GM19240 (cell line): ENCODE measurements at regions not wholly inside any gene's neighbourhood (a gene's known extent, or its start where the extent isn't known, plus 50 kb on each side); places are given as distances from the start of the nearest gene placed in this dataset.
A peak's percentile ranks its signal among the peaks of the same experiment; 100 is the strongest.
"Not testable (repeated sequence)": the region's sequence is repeated elsewhere in the genome, so short reads cannot be mapped to it uniquely, and the experiment has no call there.

ENCODE experiments used
- DNase-seq: peaks from one replicate; pipeline ENCODE4 v3.0.0; 2011; ENCODE audit warnings: low spot score; ENCODE audit not compliant: insufficient read length

GRCh38 chr5:112472614-112473013, 53.5 kb upstream of the EPB41L4A start:
- DNase-seq: no peak

DNA sequence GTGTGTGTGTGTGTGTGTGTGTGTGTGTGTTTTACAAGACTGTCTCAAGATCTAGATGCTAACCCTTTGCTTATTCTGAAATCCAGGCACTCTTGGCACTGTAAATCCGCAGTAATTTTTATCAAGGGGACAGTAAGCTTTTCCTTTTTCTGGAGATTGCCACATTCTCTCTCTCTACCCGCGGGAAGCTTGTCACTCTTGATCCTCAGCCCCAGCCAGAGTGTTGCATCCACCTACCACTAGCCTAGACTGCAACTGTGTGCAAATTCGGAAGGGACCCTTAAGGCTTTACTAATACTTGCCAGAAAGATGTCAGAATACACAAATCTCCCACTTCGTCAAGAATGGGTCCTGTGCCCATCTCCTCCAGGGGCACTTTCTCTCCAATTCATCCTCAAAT, 54.9 kb upstream of the EPB41L4A start:
- no peak for DNase-seq

DNA sequence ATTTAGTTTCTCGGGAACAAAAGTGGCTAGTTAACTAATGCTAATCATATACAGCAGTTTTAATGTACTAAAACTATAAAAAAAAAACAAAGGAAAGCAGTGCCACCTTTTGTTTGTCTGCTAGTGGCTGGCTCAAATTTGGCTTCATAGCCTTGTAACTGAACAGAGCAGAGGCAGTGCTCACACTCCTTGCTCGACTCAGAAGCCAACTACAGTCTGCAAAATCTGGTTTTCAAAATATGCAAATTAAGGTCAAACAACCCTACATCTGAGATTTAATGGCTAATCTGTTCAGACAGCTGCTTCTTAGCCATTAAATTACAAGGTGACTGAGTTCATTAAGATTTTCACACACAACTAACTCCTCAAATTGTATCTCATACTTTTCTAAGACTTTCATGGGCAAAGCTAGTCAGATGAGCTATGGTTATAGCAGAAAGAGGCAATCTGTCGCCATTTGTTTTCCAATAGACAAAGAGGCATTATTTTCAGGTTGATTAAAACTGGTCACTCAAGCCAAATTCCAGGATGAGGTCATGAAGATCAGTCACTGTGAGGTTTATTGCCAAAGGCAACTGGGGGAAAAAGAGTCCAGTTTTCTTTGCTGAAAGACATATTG, 56.8 kb upstream of the EPB41L4A start:
- DNase-seq: no peak

DNA sequence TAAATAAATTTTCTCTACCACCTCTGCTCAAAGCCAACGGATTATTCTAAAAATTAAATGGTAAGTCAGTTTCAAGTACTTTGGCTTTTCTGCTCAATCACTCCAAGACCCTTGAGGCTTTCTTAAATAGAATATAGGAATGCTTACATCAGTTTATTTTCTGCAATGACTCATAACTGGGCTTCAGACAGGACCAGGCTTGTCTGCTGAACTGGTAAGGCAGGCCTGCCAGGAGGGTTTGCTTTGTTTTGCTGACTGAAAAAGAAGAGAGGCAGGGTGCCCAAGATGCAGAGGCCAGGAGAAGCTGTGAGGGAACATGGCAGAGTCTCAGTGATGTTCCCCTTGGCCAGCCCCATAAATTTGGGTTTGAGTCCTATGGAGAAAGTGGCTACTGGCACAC, 60.3 kb upstream of the EPB41L4A start:
- DNase-seq: no peak

- DNase-seq: no peak
Measured at GRCh38 chr5:112480501-112480900, 61.4 kb upstream of the EPB41L4A start.

DNA sequence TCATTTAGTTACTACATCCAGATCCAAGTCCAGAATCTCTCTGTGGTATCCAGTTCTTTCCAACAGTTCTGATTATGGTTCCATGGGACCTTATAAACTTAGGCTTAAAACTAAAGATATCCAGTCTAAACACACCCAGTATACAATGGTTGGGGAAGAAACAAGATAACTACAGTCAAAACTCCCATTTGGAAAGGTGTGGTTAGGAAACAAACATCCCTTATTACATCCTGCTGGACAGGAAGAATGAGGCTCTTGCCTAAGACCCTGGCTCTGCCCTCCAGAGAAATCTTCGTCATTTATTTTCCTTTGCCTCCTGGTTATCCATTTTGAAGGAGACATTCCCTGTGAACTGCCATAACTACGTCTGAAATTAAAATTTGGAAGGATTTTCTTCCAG, 64.6 kb upstream of the EPB41L4A start:
- DNase-seq: no peak

- DNase-seq: no peak
Measured at GRCh38 chr5:112485934-112486355, 66.9 kb upstream of the EPB41L4A start.

DNA sequence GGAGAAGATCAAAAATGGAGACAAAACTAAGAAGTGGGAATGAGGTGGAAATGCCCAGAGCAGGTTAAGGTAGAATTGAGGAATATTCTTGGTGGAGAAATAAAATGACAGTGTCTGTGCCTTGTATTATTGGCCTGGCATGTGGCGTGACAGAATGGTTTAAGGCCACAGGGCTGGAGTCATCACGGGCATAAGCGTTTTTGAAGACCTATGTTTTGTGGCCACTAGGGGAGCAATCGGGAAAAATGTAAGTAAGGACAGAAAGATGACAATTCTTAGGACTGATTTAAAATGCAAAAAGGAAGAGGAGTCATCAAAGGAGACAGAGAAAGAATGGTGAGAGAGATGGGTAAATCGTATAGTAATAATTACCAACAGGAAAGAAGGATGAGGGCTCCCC, 72.2 kb upstream of the EPB41L4A start:
- DNase-seq: no peak

DNA sequence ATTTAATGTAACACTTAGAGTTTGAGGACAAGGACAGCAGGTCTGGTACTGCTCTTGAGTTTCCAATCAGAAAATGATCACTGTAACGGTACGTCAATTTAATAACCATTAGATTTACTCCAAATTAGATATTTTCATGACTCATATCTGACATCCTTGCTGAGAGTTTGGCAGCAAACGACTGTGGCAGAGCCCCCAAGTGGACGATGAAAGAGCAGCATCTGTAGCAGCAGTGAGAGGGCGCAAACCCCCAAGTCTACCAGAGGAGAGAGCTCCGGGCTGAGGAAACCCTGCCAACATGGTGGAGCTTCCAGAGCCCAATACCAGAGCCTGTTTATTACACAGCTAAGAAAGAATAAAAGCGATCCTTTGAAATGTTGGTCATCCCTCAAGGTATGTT, 73.2 kb upstream of the EPB41L4A start:
- peak; percentile 58 for DNase-seq

DNA sequence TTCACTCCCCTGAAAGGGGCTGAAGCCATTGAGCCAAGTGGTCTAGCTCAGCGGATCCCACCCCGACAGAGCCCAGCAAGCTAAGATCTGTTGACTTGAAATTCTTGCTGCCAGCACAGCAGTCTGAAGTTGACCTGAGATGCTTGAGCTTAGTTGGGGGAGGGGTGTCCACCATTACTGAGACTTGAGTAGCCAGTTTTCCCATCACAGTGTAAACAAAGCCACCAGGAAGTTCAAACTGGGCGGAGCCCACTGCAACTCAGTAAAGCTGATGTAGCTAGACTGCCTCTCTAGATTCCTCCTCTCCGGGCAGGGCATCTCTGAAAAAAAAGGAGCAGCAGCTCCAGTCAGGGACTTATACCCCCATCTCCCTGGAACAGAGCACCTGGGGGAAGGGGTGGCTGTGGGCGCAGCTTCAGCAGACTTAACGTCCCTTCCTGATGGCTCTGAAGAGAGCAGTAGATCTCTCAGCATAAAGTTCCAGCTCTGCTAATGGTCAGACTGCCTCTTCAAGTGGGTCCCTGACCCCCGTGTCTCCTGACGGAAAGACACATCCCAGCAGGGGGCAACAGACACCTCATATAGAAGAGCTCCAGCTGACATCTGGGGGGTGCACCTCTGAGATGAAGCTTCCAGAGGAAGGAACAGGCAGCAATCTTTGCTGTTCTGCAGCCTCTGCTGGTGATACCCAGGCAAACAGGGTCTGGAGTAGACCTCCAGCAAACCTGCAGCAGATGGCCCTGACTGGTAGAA, 84.8 kb upstream of the EPB41L4A start:
- not testable (repeated sequence) for DNase-seq

- not testable (repeated sequence) for DNase-seq
Measured at GRCh38 chr5:112509097-112509496, 90.0 kb upstream of the EPB41L4A start.

DNA sequence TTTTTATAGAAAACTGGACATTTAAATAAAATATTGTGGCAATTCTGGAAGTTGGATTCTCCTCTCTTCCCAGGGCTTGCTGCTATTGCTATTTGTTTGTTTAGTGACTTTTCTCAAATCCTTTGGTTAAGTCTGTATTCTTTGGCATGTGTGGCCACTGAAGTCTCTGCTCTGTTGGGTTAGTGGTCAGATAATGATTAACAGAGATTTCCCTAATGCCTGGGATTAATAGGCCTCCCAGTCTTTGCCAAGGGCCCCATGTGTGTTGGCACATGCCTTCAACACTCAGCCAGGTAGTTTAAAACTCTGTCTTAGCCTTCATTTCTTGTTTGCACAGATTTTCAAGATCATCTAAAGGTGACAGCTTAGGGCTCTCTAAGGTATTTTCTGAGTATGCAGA, 92.8 kb upstream of the EPB41L4A start:
- no peak for DNase-seq

DNA sequence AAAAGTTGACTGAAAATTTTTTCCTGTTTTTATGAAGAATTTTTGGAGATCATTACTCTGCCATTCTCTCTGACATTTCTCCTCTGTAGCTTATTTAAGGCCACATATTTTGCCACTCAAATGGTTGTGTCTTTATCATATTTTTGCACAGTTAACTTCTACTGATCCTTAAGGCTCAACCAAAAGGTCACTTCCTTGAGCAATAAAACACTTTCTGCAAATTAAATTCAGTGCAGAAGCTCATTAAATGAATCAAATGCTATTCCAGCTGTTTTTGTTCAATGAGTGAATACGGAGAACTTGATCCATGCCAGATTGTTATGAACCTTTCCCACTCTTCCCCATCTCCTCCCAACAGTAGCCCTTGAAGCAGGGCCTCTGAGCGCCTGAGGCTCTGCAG, 93.8 kb upstream of the EPB41L4A start:
- DNase-seq: no peak

GRCh38 chr5:112514111-112514510, 95.0 kb upstream of the EPB41L4A start:
- no peak for DNase-seq

GRCh38 chr5:112520474-112520873, 101.4 kb upstream of the EPB41L4A start:
- not testable (repeated sequence) for DNase-seq

- not testable (repeated sequence) for DNase-seq
Measured at GRCh38 chr5:112522891-112523673, 104.0 kb upstream of the EPB41L4A start.

- DNase-seq: not testable (repeated sequence)
Measured at GRCh38 chr5:112523674-112524263, 104.7 kb upstream of the EPB41L4A start.

- no peak for DNase-seq
Measured at GRCh38 chr5:112525217-112525616, 106.1 kb upstream of the EPB41L4A start.

DNA sequence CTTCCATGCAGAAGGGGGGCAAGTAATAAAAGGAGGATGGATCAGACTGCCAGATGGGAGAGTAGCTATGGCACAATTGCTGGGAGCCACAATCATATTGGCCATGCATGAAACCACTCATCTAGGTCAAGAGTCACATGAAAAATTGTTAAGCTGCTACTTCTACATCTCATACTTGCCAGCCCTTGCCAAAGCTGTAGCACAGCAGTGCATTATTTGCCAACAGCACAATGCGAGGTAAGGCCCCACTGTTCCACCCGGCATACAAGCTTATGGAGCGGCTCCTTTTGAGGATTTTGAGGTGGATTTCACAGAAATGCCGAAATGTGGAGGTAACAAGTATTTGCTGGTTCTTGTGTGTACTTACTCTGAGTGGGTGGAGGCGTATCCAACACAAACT, 109.9 kb upstream of the EPB41L4A start:
- DNase-seq: no peak

DNA sequence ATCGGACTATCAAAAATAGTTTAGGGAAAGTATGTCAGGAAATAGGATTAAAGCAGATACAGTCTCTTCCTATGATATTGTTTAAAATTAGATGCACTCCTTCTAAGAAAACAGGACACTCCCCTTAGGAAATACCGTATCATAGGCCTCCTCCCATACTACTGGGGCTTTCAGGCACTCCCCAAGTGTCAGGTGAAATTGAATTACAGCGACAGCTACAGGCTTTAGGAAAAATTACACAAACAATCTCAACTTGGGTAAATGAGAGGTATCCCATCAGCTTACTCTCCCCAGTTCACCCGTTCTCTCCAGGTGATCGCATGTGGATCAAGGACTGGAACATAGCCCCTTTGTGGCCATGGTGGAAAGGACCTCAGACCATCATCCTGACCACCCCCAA, 110.4 kb upstream of the EPB41L4A start:
- no peak for DNase-seq

DNA sequence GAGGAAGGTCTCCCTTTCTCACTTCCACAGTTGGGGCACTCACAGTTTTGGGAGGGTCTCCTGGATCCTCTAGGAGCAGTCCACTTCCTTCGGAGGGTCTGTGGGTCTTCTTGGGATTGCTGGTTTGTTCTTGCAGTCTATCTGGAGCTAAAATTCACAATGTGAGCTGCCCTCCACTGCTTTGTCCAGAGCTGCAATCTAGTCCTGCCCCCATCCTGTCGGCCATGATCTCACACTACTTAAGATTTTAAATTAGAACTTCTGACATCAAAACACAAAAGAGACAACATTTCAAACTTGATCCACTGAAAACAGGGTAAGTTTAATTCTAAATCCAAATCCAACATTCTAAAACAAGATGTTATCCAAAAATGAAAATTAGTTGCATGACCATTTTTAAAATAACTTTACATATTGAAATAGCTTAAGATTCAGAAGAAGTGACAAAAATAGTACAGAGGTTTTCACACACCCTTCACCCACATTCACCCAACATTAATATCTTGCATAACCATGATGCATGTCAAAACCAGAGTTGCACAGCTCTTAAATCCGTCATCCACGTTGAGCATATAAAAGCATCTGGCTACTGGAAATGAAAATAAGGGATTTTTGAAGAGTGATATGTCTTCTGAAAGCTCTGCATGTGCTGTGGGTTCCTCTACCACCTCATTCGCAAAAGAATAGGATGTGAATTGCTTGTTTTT, 113.7 kb upstream of the EPB41L4A start:
- no peak for DNase-seq
